ENCODE measurements at regions not wholly inside any gene's neighbourhood (a gene's known extent, or its start where the extent isn't known, plus 50 kb on each side); places are given as distances from the start of the nearest gene placed in this dataset.

DNA sequence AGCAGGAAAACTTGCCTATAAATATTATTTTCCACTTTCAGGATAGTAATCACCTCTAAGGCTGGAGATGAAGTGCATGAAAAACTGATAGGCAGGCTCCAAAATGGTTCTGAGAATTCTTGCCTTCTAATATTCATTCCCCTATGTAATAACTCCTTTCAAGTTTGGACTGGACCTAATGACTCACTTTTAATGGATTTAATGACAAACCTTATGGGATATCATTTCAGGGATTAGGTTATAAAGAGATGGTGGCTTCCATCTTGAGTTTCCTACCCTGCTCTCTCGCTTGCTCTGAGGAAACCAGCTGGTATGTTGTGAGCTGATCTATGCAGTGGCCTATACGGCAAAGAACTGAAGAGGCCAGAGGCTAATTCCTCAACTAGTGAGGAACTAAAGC, 192.0 kb downstream of the BCHE start:
- Histone ChIP-seq H3K27ac (no peak overlapping the region), H3K27me3 (no peaks in the 10 kb centered on the region), H3K4me1 (peaks cover 0 to 4% of the 10 kb centered on the region in 2 donors), H3K4me3 (no peak overlapping the region), H3K9me3 (peaks cover 0 to 7% of the 10 kb centered on the region in 2 donors), H3K36me3 (no peaks in the 10 kb centered on the region)
- no peak for DNase-seq (ENCODE audit: low spot score in 2 of 2)
- TF ChIP-seq, protein P1, sequence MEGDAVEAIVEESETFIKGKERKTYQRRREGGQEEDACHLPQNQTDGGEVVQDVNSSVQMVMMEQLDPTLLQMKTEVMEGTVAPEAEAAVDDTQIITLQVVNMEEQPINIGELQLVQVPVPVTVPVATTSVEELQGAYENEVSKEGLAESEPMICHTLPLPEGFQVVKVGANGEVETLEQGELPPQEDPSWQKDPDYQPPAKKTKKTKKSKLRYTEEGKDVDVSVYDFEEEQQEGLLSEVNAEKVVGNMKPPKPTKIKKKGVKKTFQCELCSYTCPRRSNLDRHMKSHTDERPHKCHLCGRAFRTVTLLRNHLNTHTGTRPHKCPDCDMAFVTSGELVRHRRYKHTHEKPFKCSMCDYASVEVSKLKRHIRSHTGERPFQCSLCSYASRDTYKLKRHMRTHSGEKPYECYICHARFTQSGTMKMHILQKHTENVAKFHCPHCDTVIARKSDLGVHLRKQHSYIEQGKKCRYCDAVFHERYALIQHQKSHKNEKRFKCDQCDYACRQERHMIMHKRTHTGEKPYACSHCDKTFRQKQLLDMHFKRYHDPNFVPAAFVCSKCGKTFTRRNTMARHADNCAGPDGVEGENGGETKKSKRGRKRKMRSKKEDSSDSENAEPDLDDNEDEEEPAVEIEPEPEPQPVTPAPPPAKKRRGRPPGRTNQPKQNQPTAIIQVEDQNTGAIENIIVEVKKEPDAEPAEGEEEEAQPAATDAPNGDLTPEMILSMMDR (IDR thresholded peaks at IDR 0.05), result no peak
- intact Hi-C loops (cut with DNase I), result no loop called here

DNA sequence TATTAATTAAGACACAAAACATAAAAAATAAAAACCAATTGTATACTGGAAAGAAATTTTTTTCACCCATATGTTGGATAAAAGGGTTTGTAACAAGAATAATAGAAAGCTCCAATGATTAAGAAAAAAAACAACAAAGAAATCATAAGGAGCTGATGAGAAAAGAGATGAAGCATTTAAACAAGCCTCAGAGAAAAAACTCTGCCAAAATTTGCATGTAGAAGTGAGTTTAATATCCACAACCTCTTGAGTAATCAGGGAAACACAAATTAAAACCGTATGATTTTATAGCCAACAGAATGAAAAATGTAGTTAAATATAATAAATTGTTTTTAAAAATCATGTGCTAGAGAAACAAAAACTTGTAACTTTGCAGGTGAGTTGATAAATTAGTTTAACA, 192.9 kb downstream of the BCHE start:
- DNase-seq (ENCODE audit: low spot score in 2 of 2), result no peak
- intact Hi-C loops (cut with DNase I), result no loop called here
- TF ChIP-seq, protein P1 (IDR thresholded peaks at IDR 0.05), result no peak
- Histone ChIP-seq H3K4me1 (peaks cover 0 to 4% of the 10 kb centered on the region in 2 donors), H3K36me3 (no peaks in the 10 kb centered on the region), H3K9me3 (peaks cover 0 to 7% of the 10 kb centered on the region in 2 donors), H3K27me3 (no peaks in the 10 kb centered on the region), H3K27ac (no peak overlapping the region), H3K4me3 (no peak overlapping the region)

DNA sequence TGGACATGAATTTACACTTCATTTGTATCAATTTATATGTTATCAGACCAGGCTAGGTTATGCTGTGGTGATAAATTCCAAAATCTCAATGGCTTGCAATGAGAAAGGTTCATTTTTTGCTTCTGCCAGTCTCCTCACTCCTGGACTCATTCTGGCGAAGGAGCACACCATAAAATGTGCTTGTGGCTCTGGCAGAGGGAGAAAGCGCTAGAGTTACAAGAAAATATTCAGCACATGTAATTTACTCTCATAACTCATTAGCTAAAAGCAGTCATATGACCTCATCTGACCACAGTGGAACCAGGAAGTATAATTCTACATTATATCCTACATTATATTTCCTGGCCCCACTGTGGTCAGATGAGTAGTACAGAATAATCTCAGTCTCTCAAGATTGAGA, 193.8 kb downstream of the BCHE start:
- DNase-seq (ENCODE audit: low spot score in 2 of 2), result no peak
- Histone ChIP-seq H3K9me3 (peaks cover 0 to 7% of the 10 kb centered on the region in 2 donors), H3K4me1 (peaks cover 0 to 4% of the 10 kb centered on the region in 2 donors), H3K27me3 (no peaks in the 10 kb centered on the region), H3K27ac (peak overlapping the region; percentile 48 to 49), H3K4me3 (peak overlapping the region in 1 of 2 donors; percentile 11), H3K36me3 (no peaks in the 10 kb centered on the region)
- TF ChIP-seq, protein P1 (IDR thresholded peaks at IDR 0.05), result no peak
- intact Hi-C loops (cut with DNase I), result no loop called here

DNA sequence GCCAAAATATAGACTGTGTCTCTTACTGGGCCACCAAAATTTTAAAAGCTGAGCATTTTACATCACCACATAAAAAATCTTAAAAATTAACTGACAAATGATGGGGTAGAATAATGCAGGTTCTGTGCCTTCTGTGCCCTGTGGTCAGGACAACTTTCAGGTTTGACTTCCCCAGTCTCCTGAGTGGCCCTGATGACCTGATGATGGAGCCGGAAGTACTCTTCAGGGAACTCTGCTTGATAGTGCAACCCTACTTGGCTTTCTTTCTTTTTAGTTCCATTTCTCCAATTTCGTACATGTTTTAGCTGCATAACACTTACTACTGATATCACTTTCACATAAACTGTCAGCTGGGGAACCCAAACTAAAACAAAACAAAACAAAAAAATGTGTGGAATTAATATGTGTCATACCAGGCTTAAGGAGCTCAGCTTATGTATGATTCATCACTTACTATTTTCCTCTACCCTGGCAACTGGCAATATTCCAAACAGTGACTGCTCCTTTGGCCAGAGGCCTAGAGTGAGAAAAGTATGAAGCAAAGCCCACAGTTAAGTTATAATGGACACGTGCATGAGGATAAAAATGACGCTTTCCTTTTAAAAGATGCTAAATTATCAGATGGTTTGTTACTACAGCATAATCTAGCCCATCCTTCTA, 194.3 kb downstream of the BCHE start:
- Histone ChIP-seq H3K4me1 (peaks cover 0 to 4% of the 10 kb centered on the region in 2 donors), H3K27ac (peak overlapping the region; percentile 48 to 49), H3K27me3 (no peaks in the 10 kb centered on the region), H3K4me3 (peak overlapping the region in 1 of 2 donors; percentile 11), H3K9me3 (peaks cover 0 to 7% of the 10 kb centered on the region in 2 donors), H3K36me3 (no peaks in the 10 kb centered on the region)
- TF ChIP-seq, protein P1 (IDR thresholded peaks at IDR 0.05), result no peak
- peak in 1 of 2 donors; percentile 84 for DNase-seq (ENCODE audit: low spot score in 2 of 2)
- intact Hi-C loops (cut with DNase I), result no loop called here

DNA sequence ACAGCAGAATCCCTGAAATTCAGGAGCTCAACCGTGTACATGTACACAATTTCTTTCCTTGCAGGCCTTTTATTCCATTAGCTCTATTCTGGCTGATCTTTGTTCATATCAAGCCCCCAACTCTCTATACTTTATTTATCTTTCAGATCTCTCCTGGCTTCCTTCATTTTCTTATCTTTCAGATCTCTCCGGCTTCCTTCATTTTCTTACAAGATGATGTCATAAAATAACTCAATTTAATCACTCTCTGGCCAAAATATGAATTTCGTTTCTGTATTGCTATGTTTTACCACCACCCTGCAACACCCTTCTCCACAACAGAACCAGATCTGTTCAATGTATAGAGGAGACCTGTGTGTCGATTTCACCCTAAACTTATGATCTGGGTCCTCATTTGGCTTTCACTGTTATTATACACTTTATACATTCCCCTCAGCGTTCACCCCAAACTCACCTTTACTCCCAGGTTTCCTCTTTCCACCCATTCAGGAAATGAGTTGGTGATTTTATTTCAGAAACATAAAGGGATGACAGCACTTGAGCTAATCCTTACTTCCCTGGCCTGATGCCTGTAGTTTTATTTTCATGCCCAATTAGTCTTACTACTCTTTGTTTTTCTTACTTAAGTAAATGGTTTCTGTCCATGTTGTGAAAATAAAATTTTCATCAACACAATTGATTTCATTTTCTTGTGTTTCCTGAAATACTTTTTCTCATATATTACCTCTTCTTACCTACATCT, 195.5 kb downstream of the BCHE start:
- Histone ChIP-seq H3K27ac (no peak overlapping the region), H3K4me3 (no peak overlapping the region), H3K4me1 (peaks cover 0 to 4% of the 10 kb centered on the region in 2 donors), H3K27me3 (no peaks in the 10 kb centered on the region), H3K36me3 (no peaks in the 10 kb centered on the region), H3K9me3 (peaks cover 0 to 7% of the 10 kb centered on the region in 2 donors)
- TF ChIP-seq, protein P1 (IDR thresholded peaks at IDR 0.05), result no peak
- intact Hi-C loops (cut with DNase I), result no loop called here
- DNase-seq (ENCODE audit: low spot score in 2 of 2), result no peak

Data from ascending aorta (tissue), 2 donors.